Esophagus squamous epithelium (tissue), 5 donors: ENCODE measurements at regions not wholly inside any gene's neighbourhood (a gene's known extent, or its start where the extent isn't known, plus 50 kb on each side); places are given as distances from the start of the nearest gene placed in this dataset.

Source experiments
- DNase-seq: peaks from one replicate; lab custom pipeline; 2025; lab: John Stamatoyannopoulos, UW
- H3K27ac ChIP-seq, 4 donors: fragments of 200-600 bp; sonication (generic); one replicate each; pipeline ENCODE4 v1.5.1; 2016 to 2019; ENCODE audit warnings: mild to moderate bottlenecking in 1 of 4
- H3K27me3 ChIP-seq, 4 donors: fragments of 200-600 bp; sonication (generic); 1 replicate in 3 of 4; 2 replicates in 1 of 4; pipeline versions ENCODE4 v1.5.1 to v1.6.0; 2017 to 2021; ENCODE audit warnings: antibody characterized with exemption in 1 of 4
- H3K36me3 ChIP-seq, 3 donors: fragments of 200-600 bp; sonication (generic); one replicate each; pipeline ENCODE4 v1.5.1; 2016 to 2019
- H3K4me1 ChIP-seq, 3 donors: fragments of 200-600 bp; sonication (generic); one replicate each; pipeline ENCODE4 v1.5.1; 2017 to 2019
- H3K4me3 ChIP-seq, 4 donors: fragments of 200-600 bp; sonication (generic); 1 replicate in 3 of 4; 2 replicates in 1 of 4; pipeline ENCODE4 v1.5.1; 2016 to 2019; ENCODE audit warnings: mild to moderate bottlenecking in 2 of 4, moderate library complexity in 1 of 4
- H3K9me3 ChIP-seq, 3 donors: fragments of 200-600 bp; sonication (generic); one replicate each; pipeline ENCODE4 v1.5.1; 2016 to 2019
- CTCF ChIP-seq, 6 experiments: fragments of 450-650 bp in 4 of 6; fragments of 200-600 bp in 2 of 6; sonication (generic) in 2 of 6; IDR thresholded peaks; one replicate each; pipeline ENCODE4 v1.5.1; 2016 to 2019; ENCODE audit warnings: antibody characterized with exemption in 6 of 6, mild to moderate bottlenecking in 4 of 6, moderate library complexity in 4 of 6
- POLR2A ChIP-seq, 4 donors: fragments of 450-650 bp; IDR thresholded peaks; one replicate each; pipeline ENCODE4 v1.6.1; 2017; ENCODE audit warnings: antibody characterized with exemption in 4 of 4, mild to moderate bottlenecking in 4 of 4, moderate library complexity in 3 of 4
- WGBS, 2 donors: methylation state at CpG; one replicate each; pipeline ENCODE4 v1.1.5; 2018; 5-methylcytosine and 5-hydroxymethylcytosine counted together
- intact Hi-C: fragments of 100-400 bp; cut with DNase I; formaldehyde crosslinking; loops from one replicate; pipeline ENCODE4 v1.15.0; 2022
- donor health status: DM: yes; HTN: yes; CAD: no.

- Histone ChIP-seq H3K27me3 (no peaks in the 10 kb centered on the region), H3K27ac (no peak overlapping the region), H3K36me3 (no peaks in the 10 kb centered on the region), H3K4me1 (peaks cover 0 to 4% (median 0%) of the 10 kb centered on the region in 3 donors), H3K9me3 (peaks cover 0 to 9% (median 0%) of the 10 kb centered on the region in 3 donors), H3K4me3 (no peak overlapping the region)
- WGBS, 2 donors = 52 to 68% methylated on average over 4 of the region's 4 CpGs
- TF ChIP-seq CTCF (IDR thresholded peaks at IDR 0.05) (no peak), POLR2A (IDR thresholded peaks at IDR 0.05) (no peak)
- intact Hi-C loops = no loop called here
- no peak for DNase-seq
Observed at GRCh38 chr15:26295336-26296085, 432.4 kb upstream of the ATP10A start.

GRCh38 chr15:26294059-26294689, 431.0 kb upstream of the ATP10A start:
- no peaks in the 10 kb centered on the region for H3K36me3 ChIP-seq
- H3K9me3 ChIP-seq = peaks cover 0 to 16% (median 0%) of the 10 kb centered on the region in 3 donors
- TF ChIP-seq POLR2A (IDR thresholded peaks at IDR 0.05) (no peak), CTCF (IDR thresholded peaks at IDR 0.05) (no peak)
- intact Hi-C loops = no loop called here
- no peak for DNase-seq
- peaks cover 0 to 4% (median 0%) of the 10 kb centered on the region in 3 donors for H3K4me1 ChIP-seq
- WGBS, 2 donors = 16 to 58% methylated on average over 1 to 2 of the region's 5 CpGs
- no peak overlapping the region for H3K4me3 ChIP-seq
- no peak overlapping the region for H3K27ac ChIP-seq
- H3K27me3 ChIP-seq = no peaks in the 10 kb centered on the region

- Histone ChIP-seq H3K9me3 (peaks cover 0 to 26% (median 0%) of the 10 kb centered on the region in 3 donors), H3K4me1 (no peaks in the 10 kb centered on the region), H3K27ac (no peak overlapping the region), H3K27me3 (no peaks in the 10 kb centered on the region), H3K4me3 (no peak overlapping the region), H3K36me3 (no peaks in the 10 kb centered on the region)
- DNase-seq = no peak
- intact Hi-C loops = no loop called here
- no peak for TF ChIP-seq POLR2A (IDR thresholded peaks at IDR 0.05)
- no peak for TF ChIP-seq CTCF (IDR thresholded peaks at IDR 0.05)
Observed at GRCh38 chr15:26287381-26287780, 424.3 kb upstream of the ATP10A start.

GRCh38 chr15:26280281-26280680, 417.2 kb upstream of the ATP10A start:
- intact Hi-C loops = no loop called here
- no peaks in the 10 kb centered on the region for H3K4me1 ChIP-seq
- no peak for DNase-seq
- no peak overlapping the region for H3K27ac ChIP-seq
- H3K9me3 ChIP-seq = no peaks in the 10 kb centered on the region
- 87 to 92% methylated on average over 1 of the region's 1 CpG for WGBS, 2 donors
- H3K4me3 ChIP-seq = no peak overlapping the region
- no peaks in the 10 kb centered on the region for H3K27me3 ChIP-seq
- TF ChIP-seq CTCF (IDR thresholded peaks at IDR 0.05) = no peak
- no peaks in the 10 kb centered on the region for H3K36me3 ChIP-seq

- no peak overlapping the region for H3K4me3 ChIP-seq
- H3K27ac ChIP-seq = no peak overlapping the region
- no peak for DNase-seq
- no peak for TF ChIP-seq POLR2A (IDR thresholded peaks at IDR 0.05)
- no peak for TF ChIP-seq CTCF (IDR thresholded peaks at IDR 0.05)
- no peaks in the 10 kb centered on the region for H3K4me1 ChIP-seq
- intact Hi-C loops = no loop called here
- H3K36me3 ChIP-seq = no peaks in the 10 kb centered on the region
- H3K27me3 ChIP-seq = peaks cover 0 to 4% (median 0%) of the 10 kb centered on the region in 4 donors
- H3K9me3 ChIP-seq = no peaks in the 10 kb centered on the region
- WGBS, 2 donors = 67 to 74% methylated on average over 6 of the region's 6 CpGs
Observed at GRCh38 chr15:26261966-26262365, 398.8 kb upstream of the ATP10A start.
